SJSA1 (cell line): ENCODE measurements at regions not wholly inside any gene's neighbourhood (a gene's known extent, or its start where the extent isn't known, plus 50 kb on each side); places are given as distances from the start of the nearest gene placed in this dataset.

ENCODE experiments used
- DNase-seq, 2 experiments: peaks; one replicate each; pipeline ENCODE4 v3.0.0-alpha.2; 2015 to 2020; ENCODE audit warnings: low spot score in 2 of 2, low read depth in 1 of 2
- H3K27ac ChIP-seq: fragments of 250-450 bp; sonication (Bioruptor Pico); 2 replicates; pipeline ENCODE4 v1.5.1; 2020; ENCODE audit warnings: mild to moderate bottlenecking, moderate library complexity
- H3K27me3 ChIP-seq: fragments of 250-450 bp; sonication (Bioruptor Pico); replicated peaks from 2 replicates; pipeline ENCODE4 v1.5.1; 2020; ENCODE audit warnings: mild to moderate bottlenecking, moderate library complexity
- H3K36me3 ChIP-seq: fragments of 250-450 bp; sonication (Bioruptor Pico); 2 replicates; pipeline ENCODE4 v1.5.1; 2020; ENCODE audit warnings: mild to moderate bottlenecking
- H3K4me1 ChIP-seq: fragments of 250-450 bp; sonication (Bioruptor Pico); replicated peaks from 2 replicates; pipeline ENCODE4 v1.6.1; 2021; ENCODE audit warnings: mild to moderate bottlenecking
- H3K4me3 ChIP-seq: fragments of 250-450 bp; sonication (Bioruptor Pico); 2 replicates; pipeline ENCODE4 v1.5.1; 2020; ENCODE audit warnings: mild to moderate bottlenecking
- H3K9me3 ChIP-seq: fragments of 250-450 bp; sonication (Bioruptor Pico); replicated peaks from 2 replicates; pipeline ENCODE4 v1.5.1; 2020; ENCODE audit warnings: mild to moderate bottlenecking

DNA sequence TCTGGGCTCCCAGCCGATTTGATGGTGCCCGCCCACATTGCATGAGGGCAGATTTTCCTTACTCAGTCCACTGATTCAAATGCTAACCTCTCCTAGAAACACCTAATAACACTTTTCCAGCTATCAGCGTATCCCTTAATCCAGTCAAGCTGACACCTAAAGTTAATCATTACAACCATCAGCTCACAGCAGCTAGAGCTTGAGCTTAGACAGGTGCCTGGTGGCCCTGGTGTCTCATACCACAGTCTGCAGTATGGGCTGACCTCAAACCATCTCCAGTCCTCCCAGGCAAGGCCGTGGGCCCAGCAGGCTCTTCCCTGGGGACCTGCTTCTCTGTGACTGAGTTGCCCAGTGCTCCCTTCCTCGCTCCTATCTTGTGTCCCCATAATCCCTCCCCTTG lies 174.4 kb upstream of the NECTIN1 start:
- no peak overlapping the region for H3K4me3 ChIP-seq
- no peak overlapping the region for H3K27ac ChIP-seq
- H3K36me3 ChIP-seq, result no peaks in the 10 kb centered on the region
- H3K27me3 ChIP-seq, result no peaks in the 10 kb centered on the region
- no peaks in the 10 kb centered on the region for H3K4me1 ChIP-seq
- DNase-seq, result no peak
- no peaks in the 10 kb centered on the region for H3K9me3 ChIP-seq

GRCh38 chr11:119902656-119903231 lies 173.7 kb upstream of the NECTIN1 start:
- Histone ChIP-seq H3K27me3 (no peaks in the 10 kb centered on the region), H3K27ac (no peak overlapping the region), H3K4me3 (no peak overlapping the region), H3K9me3 (no peaks in the 10 kb centered on the region), H3K4me1 (no peaks in the 10 kb centered on the region), H3K36me3 (no peaks in the 10 kb centered on the region)
- no peak for DNase-seq

- no peaks in the 10 kb centered on the region for H3K9me3 ChIP-seq
- H3K4me1 ChIP-seq, result no peaks in the 10 kb centered on the region
- DNase-seq, result no peak
- H3K4me3 ChIP-seq, result no peak overlapping the region
- no peak overlapping the region for H3K27ac ChIP-seq
- H3K36me3 ChIP-seq, result no peaks in the 10 kb centered on the region
- no peaks in the 10 kb centered on the region for H3K27me3 ChIP-seq
Observed at GRCh38 chr11:119901657-119902577, 172.9 kb upstream of the NECTIN1 start.

DNA sequence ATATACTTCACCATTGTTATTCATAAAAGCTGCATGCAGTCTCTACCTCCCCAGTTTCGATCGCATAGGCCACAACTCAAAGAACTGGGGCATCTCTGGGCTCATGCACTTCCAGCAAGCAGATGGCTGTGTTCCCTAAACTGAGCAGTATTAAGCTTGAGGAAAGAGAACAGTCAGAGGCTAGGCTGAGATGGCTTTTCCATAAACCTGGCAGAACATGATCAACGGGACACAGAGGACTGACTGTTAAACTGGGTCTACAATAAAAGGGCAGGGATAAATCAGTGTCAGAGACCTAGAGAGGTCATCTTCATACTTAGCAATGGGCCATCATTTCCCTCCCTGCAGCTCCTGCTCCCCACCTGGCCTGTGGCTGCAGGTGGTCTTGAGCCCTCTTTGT lies 171.0 kb upstream of the NECTIN1 start:
- no peaks in the 10 kb centered on the region for H3K4me1 ChIP-seq
- DNase-seq, result no peak
- H3K36me3 ChIP-seq, result no peaks in the 10 kb centered on the region
- H3K27me3 ChIP-seq, result no peaks in the 10 kb centered on the region
- no peak overlapping the region for H3K4me3 ChIP-seq
- H3K9me3 ChIP-seq, result no peaks in the 10 kb centered on the region
- H3K27ac ChIP-seq, result no peak overlapping the region

DNA sequence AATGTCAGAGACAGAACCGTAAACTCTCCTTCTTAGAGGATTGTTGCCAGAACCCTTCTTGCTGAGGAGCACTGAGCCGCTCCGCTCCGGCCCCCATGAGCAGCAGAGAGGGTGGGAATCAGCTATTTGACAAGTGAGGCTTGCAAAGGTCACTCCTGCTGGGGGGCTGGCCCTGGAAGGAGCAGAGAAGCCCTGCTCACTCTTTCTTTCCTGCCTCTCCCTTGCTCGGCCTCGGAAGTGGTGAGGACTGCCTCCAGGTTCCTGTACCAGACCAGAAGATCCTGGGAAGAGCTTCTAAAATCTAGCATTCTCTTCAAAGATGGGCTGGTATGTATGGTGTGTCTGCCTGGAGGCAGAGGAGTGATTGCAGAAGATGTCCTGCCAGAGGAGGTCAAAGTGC lies 168.6 kb upstream of the NECTIN1 start:
- Histone ChIP-seq H3K27ac (no peak overlapping the region), H3K27me3 (no peaks in the 10 kb centered on the region), H3K36me3 (no peaks in the 10 kb centered on the region), H3K9me3 (no peaks in the 10 kb centered on the region), H3K4me1 (no peaks in the 10 kb centered on the region), H3K4me3 (no peak overlapping the region)
- DNase-seq, result no peak

- H3K9me3 ChIP-seq, result no peaks in the 10 kb centered on the region
- no peak overlapping the region for H3K4me3 ChIP-seq
- no peak overlapping the region for H3K27ac ChIP-seq
- DNase-seq, result no peak
- no peaks in the 10 kb centered on the region for H3K36me3 ChIP-seq
- H3K4me1 ChIP-seq, result no peaks in the 10 kb centered on the region
- no peaks in the 10 kb centered on the region for H3K27me3 ChIP-seq
Observed at GRCh38 chr11:119897046-119897440, 168.0 kb upstream of the NECTIN1 start.

DNA sequence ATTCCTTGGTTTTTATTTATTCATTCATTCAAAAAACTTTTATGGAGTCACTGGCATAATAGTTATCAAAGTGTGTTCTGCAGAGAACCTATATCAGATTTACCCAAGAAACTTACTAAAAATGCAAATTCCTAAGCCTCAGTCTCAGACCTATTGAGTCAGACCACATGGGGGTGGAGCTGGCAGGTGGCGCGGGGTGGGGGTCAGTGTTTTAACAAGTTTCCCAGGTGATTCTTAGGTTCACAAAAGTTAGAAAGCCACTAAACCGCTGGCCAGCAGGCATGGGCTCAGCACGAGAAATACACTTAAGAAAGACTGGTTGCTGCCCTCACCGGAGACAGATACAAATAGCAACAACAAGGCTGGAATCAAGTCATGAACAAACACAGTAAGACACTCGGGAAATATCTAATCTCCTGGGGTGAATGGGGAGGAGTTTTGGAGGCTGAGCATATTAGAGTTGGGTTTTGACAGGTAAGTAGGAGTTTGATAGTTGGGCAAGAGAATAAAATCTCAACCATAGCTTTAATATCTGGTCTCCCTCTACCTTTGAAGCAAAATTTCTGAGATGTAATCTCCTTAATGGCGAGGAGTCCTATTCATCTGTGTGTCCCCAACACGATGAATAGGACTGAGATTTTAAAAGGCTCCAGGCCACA lies 167.5 kb upstream of the NECTIN1 start:
- Histone ChIP-seq H3K36me3 (no peaks in the 10 kb centered on the region), H3K9me3 (no peaks in the 10 kb centered on the region), H3K27ac (no peak overlapping the region), H3K4me1 (no peaks in the 10 kb centered on the region), H3K4me3 (no peak overlapping the region), H3K27me3 (no peaks in the 10 kb centered on the region)
- DNase-seq, result no peak

DNA sequence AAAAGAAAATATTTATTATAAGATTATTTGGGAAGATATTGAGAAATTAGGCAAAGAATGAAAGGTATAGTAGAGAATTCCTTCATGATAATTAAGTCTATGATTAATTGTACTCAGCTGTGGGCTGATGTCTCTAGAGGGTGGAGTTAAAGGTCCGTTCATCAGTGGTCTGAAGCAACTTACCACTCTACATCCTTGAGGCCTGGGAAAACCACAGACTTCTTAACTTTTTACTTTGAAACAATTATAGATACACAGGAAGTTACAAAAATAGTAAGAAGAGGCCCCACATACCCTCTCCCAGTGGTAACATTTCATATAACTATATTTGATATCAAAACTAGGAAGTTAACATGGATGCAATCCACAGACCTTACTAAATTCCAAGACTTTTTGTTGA lies 167.0 kb upstream of the NECTIN1 start:
- Histone ChIP-seq H3K27me3 (no peaks in the 10 kb centered on the region), H3K9me3 (no peaks in the 10 kb centered on the region)
- DNase-seq, result no peak

GRCh38 chr11:119894916-119895315 lies 165.9 kb upstream of the NECTIN1 start:
- no peaks in the 10 kb centered on the region for H3K27me3 ChIP-seq
- DNase-seq, result no peak
- no peak overlapping the region for H3K4me3 ChIP-seq
- H3K9me3 ChIP-seq, result no peaks in the 10 kb centered on the region
- H3K27ac ChIP-seq, result no peak overlapping the region
- no peaks in the 10 kb centered on the region for H3K4me1 ChIP-seq
- H3K36me3 ChIP-seq, result no peaks in the 10 kb centered on the region

More for the DNA sequence above, 167.0 kb upstream of the NECTIN1 start:
- Histone ChIP-seq H3K36me3 (no peaks in the 10 kb centered on the region), H3K4me3 (no peak overlapping the region), H3K27ac (no peak overlapping the region), H3K4me1 (no peaks in the 10 kb centered on the region)

GRCh38 chr11:119892311-119892808 lies 163.4 kb upstream of the NECTIN1 start:
- DNase-seq, result no peak
- H3K27me3 ChIP-seq, result no peaks in the 10 kb centered on the region
- no peak overlapping the region for H3K4me3 ChIP-seq
- H3K27ac ChIP-seq, result no peak overlapping the region
- no peaks in the 10 kb centered on the region for H3K9me3 ChIP-seq
- no peaks in the 10 kb centered on the region for H3K4me1 ChIP-seq
- H3K36me3 ChIP-seq, result no peaks in the 10 kb centered on the region

- no peaks in the 10 kb centered on the region for H3K4me1 ChIP-seq
- no peak overlapping the region for H3K4me3 ChIP-seq
- H3K27ac ChIP-seq, result no peak overlapping the region
- no peaks in the 10 kb centered on the region for H3K27me3 ChIP-seq
- no peaks in the 10 kb centered on the region for H3K36me3 ChIP-seq
- no peaks in the 10 kb centered on the region for H3K9me3 ChIP-seq
- no peak for DNase-seq
Observed at GRCh38 chr11:119891055-119891768, 162.2 kb upstream of the NECTIN1 start.

- H3K4me1 ChIP-seq, result no peaks in the 10 kb centered on the region
- DNase-seq, result no peak
- no peak overlapping the region for H3K27ac ChIP-seq
- H3K27me3 ChIP-seq, result no peaks in the 10 kb centered on the region
- H3K36me3 ChIP-seq, result no peaks in the 10 kb centered on the region
- no peak overlapping the region for H3K4me3 ChIP-seq
- no peaks in the 10 kb centered on the region for H3K9me3 ChIP-seq
Observed at GRCh38 chr11:119890466-119890865, 161.5 kb upstream of the NECTIN1 start.

DNA sequence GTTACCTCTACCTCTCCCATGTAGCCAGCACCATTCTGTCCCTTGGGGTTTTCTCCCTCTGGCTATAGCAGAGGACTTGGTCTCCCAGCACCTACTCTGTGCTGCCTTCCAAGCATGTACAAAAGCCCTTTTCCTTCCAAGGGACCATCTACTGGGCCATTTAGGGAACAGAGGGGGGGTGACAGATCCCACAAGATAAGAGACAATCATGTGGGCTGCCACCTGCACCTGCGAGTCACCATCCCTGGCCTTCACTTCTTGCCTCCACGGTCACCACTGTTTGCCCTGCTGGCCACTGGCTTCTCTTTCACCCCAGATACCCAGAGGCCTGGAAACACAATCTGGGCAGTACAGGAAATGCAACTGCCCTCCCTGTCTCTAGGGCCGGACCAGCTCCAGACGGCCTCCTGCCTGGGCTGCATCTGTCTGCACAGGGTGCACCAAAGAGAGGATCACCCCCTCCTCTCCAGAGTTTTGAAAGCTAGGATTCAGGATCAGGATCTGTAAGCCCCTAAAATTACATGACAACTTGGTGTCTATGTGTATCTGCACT lies 160.8 kb upstream of the NECTIN1 start:
- no peaks in the 10 kb centered on the region for H3K27me3 ChIP-seq
- DNase-seq, result no peak
- no peaks in the 10 kb centered on the region for H3K9me3 ChIP-seq
- no peaks in the 10 kb centered on the region for H3K4me1 ChIP-seq
- no peak overlapping the region for H3K27ac ChIP-seq
- no peaks in the 10 kb centered on the region for H3K36me3 ChIP-seq
- H3K4me3 ChIP-seq, result no peak overlapping the region
